ENCODE measurements at regions not wholly inside any gene's neighbourhood (a gene's known extent, or its start where the extent isn't known, plus 50 kb on each side); places are given as distances from the start of the nearest gene placed in this dataset.
A peak's percentile ranks its signal among the peaks of the same experiment; 100 is the strongest.

- 0 out of 2 replicates have a peak, but pooled peaks have one; percentile 53 for TF ChIP-seq NFXL1 (CRISPR knock-in tag; IDR thresholded peaks at IDR 0.05)
- TF ChIP-seq GTF2E2 (tag; IDR thresholded peaks at IDR 0.05) = peak; percentile 97
- TF ChIP-seq NFRKB (IDR thresholded peaks at IDR 0.05; ENCODE audit: low read depth) = peak; percentile 90
- 0 out of 2 replicates have a peak, but pooled peaks have one; percentile 0 for TF ChIP-seq LCOR (CRISPR knock-in tag; IDR thresholded peaks at IDR 0.05)
- peak; percentile 37; the same call in 1 of the 2 replicates for TF ChIP-seq ZNF449 (CRISPR knock-in tag; IDR thresholded peaks at IDR 0.05)
- peak; percentile 49 for TF ChIP-seq ZBTB12 (CRISPR knock-in tag; IDR thresholded peaks at IDR 0.05)
- TF ChIP-seq ATF4 (CRISPR knock-in tag; IDR thresholded peaks at IDR 0.05) = 0 out of 2 replicates have a peak, but pooled peaks have one; percentile 16
- peak; percentile 61 for TF ChIP-seq ZNF644 (tag; IDR thresholded peaks at IDR 0.05; ENCODE audit: low read depth)
- TF ChIP-seq RBFOX2 (IDR thresholded peaks at IDR 0.05; ENCODE audit: low read depth, low read length) = peak; percentile 79
- peak; percentile 90; the same call in 1 of the 2 replicates for TF ChIP-seq TRIM25 (IDR thresholded peaks at IDR 0.05; ENCODE audit: borderline replicate concordance)
- peak; percentile 3; the same call in 1 of the 2 replicates for TF ChIP-seq ARID3B (CRISPR knock-in tag; IDR thresholded peaks at IDR 0.05; ENCODE audit: borderline replicate concordance)
- peak; percentile 34; the same call in 1 of the 2 replicates for TF ChIP-seq BHLHE40 (IDR thresholded peaks at IDR 0.05; ENCODE audit: low read length)
- peak; percentile 76 for TF ChIP-seq RREB1 (CRISPR knock-in tag; IDR thresholded peaks at IDR 0.05)
- TF ChIP-seq ERF (CRISPR knock-in tag; IDR thresholded peaks at IDR 0.05) = peak; percentile 86
Observed at GRCh38 chr1:234724516-234725176, 114.7 kb upstream of the IRF2BP2 start (continued).

Data from K562 (cell line).